ENCODE measurements at regions not wholly inside any gene's neighbourhood (a gene's known extent, or its start where the extent isn't known, plus 50 kb on each side); places are given as distances from the start of the nearest gene placed in this dataset.

GRCh38 chr22:27573280-27574001, 228.1 kb downstream of the MN1 start:
- H3K4me3 ChIP-seq (ENCODE audit: low read depth, low read length): no peak overlapping the region
- no peak for DNase-seq (ENCODE audit: low read depth)
- no peak for TF ChIP-seq CTCF (IDR thresholded peaks at IDR 0.05; ENCODE audit: low read depth, low read length, missing control alignments)

- no peak for TF ChIP-seq CTCF (IDR thresholded peaks at IDR 0.05; ENCODE audit: low read depth, low read length, missing control alignments)
- H3K4me3 ChIP-seq (ENCODE audit: low read depth, low read length): no peak overlapping the region
- DNase-seq (ENCODE audit: low read depth): no peak
Observed at GRCh38 chr22:27574002-27574366, 227.6 kb downstream of the MN1 start.

- DNase-seq (ENCODE audit: low read depth): no peak
- TF ChIP-seq CTCF (IDR thresholded peaks at IDR 0.05; ENCODE audit: low read depth, low read length, missing control alignments): no peak
- H3K4me3 ChIP-seq (ENCODE audit: low read depth, low read length): no peak overlapping the region
Observed at GRCh38 chr22:27574651-27575050, 226.9 kb downstream of the MN1 start.

GRCh38 chr22:27575348-27575747, 226.2 kb downstream of the MN1 start:
- DNase-seq (ENCODE audit: low read depth): no peak
- no peak overlapping the region for H3K4me3 ChIP-seq (ENCODE audit: low read depth, low read length)
- no peak for TF ChIP-seq CTCF (IDR thresholded peaks at IDR 0.05; ENCODE audit: low read depth, low read length, missing control alignments)

- H3K4me3 ChIP-seq (ENCODE audit: low read depth, low read length): no peak overlapping the region
- no peak for TF ChIP-seq CTCF (IDR thresholded peaks at IDR 0.05; ENCODE audit: low read depth, low read length, missing control alignments)
- DNase-seq (ENCODE audit: low read depth): no peak
Observed at GRCh38 chr22:27576413-27576812, 225.1 kb downstream of the MN1 start.

- DNase-seq (ENCODE audit: low read depth): no peak
- no peak for TF ChIP-seq CTCF (IDR thresholded peaks at IDR 0.05; ENCODE audit: low read depth, low read length, missing control alignments)
- no peak overlapping the region for H3K4me3 ChIP-seq (ENCODE audit: low read depth, low read length)
Observed at GRCh38 chr22:27576815-27577573, 224.6 kb downstream of the MN1 start.
